HL-60 (cell line): ENCODE measurements at regions not wholly inside any gene's neighbourhood (a gene's known extent, or its start where the extent isn't known, plus 50 kb on each side); places are given as distances from the start of the nearest gene placed in this dataset.

Experiments
- DNase-seq, 2 experiments: peaks; one replicate each; pipeline ENCODE4 v3.0.0-alpha.2; 2010 to 2020; ENCODE audit warnings: low read depth in 1 of 2, low spot score in 1 of 2
- H3K27ac ChIP-seq: fragments of 250-450 bp; sonication (Bioruptor Pico); replicated peaks from 2 replicates; pipeline ENCODE4 v1.5.1; 2020; ENCODE audit warnings: mild to moderate bottlenecking, moderate library complexity
- H3K27me3 ChIP-seq: fragments of 250-450 bp; sonication (Bioruptor Pico); 2 replicates; pipeline ENCODE4 v1.5.1; 2021; ENCODE audit warnings: mild to moderate bottlenecking, moderate library complexity; ENCODE audit not compliant: insufficient read depth, poor library complexity, severe bottlenecking
- H3K4me3 ChIP-seq: replicated peaks from 2 replicates; pipeline ENCODE4 v1.5.1; 2011; ENCODE audit warnings: mild to moderate bottlenecking, control low read depth, low read length; ENCODE audit not compliant: insufficient read depth
- GABPA ChIP-seq: IDR thresholded peaks from 2 replicates; pipeline ENCODE4 v1.6.1; 2012; ENCODE audit warnings: low read depth
- POLR2AphosphoS5 ChIP-seq: IDR thresholded peaks from 2 replicates; pipeline ENCODE4 v1.6.1; 2012; ENCODE audit warnings: low read depth
- REST ChIP-seq: IDR thresholded peaks from 2 replicates; pipeline ENCODE4 v1.6.1; 2012; ENCODE audit warnings: low read depth; ENCODE audit not compliant: insufficient replicate concordance
- SPI1 ChIP-seq: IDR thresholded peaks from 2 replicates; pipeline ENCODE4 v1.6.1; 2012; ENCODE audit warnings: low read depth, mild to moderate bottlenecking, borderline replicate concordance
- TF ChIP-seq, protein P1 (sequence below): IDR thresholded peaks from one replicate; pipeline ENCODE4 v1.5.1; 2011; ENCODE audit warnings: low read length, control low read depth, inconsistent platforms; ENCODE audit not compliant: insufficient read depth

GRCh38 chr7:114084472-114085312 is 165.9 kb upstream of the PPP1R3A start:
- Histone ChIP-seq H3K27ac (no peak overlapping the region), H3K4me3 (peak overlapping the region; percentile 69), H3K27me3 (peaks cover 55% of the 10 kb centered on the region)
- peak in 1 of 2 experiments; percentile 5 for DNase-seq
- no peak for TF ChIP-seq POLR2AphosphoS5
- no peak for TF ChIP-seq SPI1

DNA sequence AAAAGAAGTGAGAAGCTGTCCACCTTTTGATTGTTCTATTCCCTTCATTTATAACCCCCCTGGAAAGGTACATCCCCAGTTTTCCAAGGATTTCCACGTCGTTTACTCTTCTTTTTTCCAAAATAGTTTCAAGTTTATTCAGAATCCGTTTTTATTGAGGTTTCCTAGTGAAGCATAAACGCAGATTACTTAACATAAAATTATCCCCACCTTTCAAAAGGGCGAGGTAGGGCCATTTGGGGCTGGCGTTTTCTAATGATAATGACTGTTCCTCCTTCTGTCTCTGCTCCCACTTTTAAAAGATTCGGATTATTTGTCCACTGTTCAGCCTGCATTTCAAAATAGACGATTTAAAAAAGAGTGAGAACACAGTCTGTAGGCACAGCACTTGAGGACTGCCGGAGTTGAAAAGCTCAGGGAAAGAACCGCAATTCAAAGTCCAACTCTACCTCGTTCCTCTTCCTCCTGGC is 165.2 kb upstream of the PPP1R3A start:
- H3K27ac ChIP-seq, result no peak overlapping the region

GRCh38 chr7:114083166-114084001 is 164.6 kb upstream of the PPP1R3A start:
- Histone ChIP-seq H3K27me3 (peaks cover 51% of the 10 kb centered on the region), H3K4me3 (peak overlapping the region; percentile 22), H3K27ac (no peak overlapping the region)
- TF ChIP-seq SPI1 (no peak), GABPA (no peak), REST (no peak), POLR2AphosphoS5 (no peak)
- TF ChIP-seq, protein P1, sequence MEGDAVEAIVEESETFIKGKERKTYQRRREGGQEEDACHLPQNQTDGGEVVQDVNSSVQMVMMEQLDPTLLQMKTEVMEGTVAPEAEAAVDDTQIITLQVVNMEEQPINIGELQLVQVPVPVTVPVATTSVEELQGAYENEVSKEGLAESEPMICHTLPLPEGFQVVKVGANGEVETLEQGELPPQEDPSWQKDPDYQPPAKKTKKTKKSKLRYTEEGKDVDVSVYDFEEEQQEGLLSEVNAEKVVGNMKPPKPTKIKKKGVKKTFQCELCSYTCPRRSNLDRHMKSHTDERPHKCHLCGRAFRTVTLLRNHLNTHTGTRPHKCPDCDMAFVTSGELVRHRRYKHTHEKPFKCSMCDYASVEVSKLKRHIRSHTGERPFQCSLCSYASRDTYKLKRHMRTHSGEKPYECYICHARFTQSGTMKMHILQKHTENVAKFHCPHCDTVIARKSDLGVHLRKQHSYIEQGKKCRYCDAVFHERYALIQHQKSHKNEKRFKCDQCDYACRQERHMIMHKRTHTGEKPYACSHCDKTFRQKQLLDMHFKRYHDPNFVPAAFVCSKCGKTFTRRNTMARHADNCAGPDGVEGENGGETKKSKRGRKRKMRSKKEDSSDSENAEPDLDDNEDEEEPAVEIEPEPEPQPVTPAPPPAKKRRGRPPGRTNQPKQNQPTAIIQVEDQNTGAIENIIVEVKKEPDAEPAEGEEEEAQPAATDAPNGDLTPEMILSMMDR, result no peak
- no peak for DNase-seq

More for the DNA sequence above, 165.2 kb upstream of the PPP1R3A start:
- no peak for TF ChIP-seq GABPA
- TF ChIP-seq, protein P1, result no peak
- TF ChIP-seq POLR2AphosphoS5, result no peak
- TF ChIP-seq SPI1, result no peak
- no peak for TF ChIP-seq REST
- Histone ChIP-seq H3K27me3 (peaks cover 56% of the 10 kb centered on the region), H3K4me3 (peak overlapping the region; percentile 69)
- DNase-seq, result no peak

DNA sequence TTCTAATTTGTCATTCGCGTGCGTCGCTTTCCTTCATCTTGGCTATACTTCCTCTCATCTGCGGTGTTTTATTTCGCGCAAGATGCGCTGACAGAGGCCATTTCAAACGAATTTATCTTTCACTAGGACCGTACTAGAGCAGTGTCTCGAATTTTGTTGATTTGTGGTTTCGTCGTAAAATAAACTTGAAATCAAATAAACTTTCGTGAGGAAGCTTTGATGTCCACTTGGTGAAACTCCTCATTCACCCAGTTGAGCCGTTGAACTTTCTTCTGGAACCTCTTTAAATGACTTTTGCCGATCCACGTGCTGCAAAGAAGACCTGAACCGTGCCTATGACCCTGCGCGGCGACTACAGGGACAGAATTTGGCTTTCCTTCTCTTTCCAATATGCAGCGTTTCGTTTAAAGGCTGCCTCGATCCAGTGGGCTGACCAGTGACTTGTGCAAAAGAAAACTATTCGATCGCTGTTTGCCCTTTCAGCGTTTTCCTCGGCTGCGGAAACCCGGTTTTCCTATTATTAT is 163.9 kb upstream of the PPP1R3A start:
- Histone ChIP-seq H3K4me3 (peak overlapping the region; percentile 22), H3K27ac (no peak overlapping the region), H3K27me3 (peaks cover 50% of the 10 kb centered on the region)
- DNase-seq, result no peak
- TF ChIP-seq SPI1, result no peak
- TF ChIP-seq, protein P1, result no peak
- TF ChIP-seq GABPA, result no peak
- TF ChIP-seq REST, result no peak
- no peak for TF ChIP-seq POLR2AphosphoS5
